IPS-18c (cell line): ENCODE measurements at regions not wholly inside any gene's neighbourhood (a gene's known extent, or its start where the extent isn't known, plus 50 kb on each side); places are given as distances from the start of the nearest gene placed in this dataset.
"Not testable (repeated sequence)": the region's sequence is repeated elsewhere in the genome, so short reads cannot be mapped to it uniquely, and the experiment has no call there.

Experiments used
- H3K4me3 ChIP-seq: 2 replicates; pipeline ENCODE4 v1.7.0; 2013; ENCODE audit warnings: low read depth, mild to moderate bottlenecking, low read length, moderate library complexity; ENCODE audit not compliant: insufficient read depth
- H3K9me3 ChIP-seq: one replicate; pipeline ENCODE4 v1.6.1; 2013; ENCODE audit warnings: mild to moderate bottlenecking, low read length, moderate library complexity; ENCODE audit not compliant: control insufficient read depth, insufficient read depth

DNA sequence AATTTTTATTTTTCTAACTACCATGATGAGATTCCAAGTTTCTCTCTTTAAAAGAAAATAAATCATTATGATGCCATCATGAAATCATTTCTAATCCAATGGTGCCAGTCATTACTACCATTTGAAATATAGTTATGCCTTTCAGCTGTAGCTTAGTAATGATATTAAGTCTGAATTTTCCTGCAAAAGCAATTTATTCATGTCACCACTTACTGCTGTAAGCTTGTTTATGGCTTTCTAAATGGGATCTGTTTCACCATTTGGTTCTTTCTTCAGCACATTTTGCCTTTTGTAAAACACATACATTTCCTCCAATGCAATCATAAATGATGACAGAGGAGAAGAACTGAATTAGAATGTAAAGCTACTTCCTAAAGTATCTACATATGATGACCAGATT lies 130.5 kb downstream of the SEM1 start:
- H3K9me3 ChIP-seq = no peaks in the 10 kb centered on the region

DNA sequence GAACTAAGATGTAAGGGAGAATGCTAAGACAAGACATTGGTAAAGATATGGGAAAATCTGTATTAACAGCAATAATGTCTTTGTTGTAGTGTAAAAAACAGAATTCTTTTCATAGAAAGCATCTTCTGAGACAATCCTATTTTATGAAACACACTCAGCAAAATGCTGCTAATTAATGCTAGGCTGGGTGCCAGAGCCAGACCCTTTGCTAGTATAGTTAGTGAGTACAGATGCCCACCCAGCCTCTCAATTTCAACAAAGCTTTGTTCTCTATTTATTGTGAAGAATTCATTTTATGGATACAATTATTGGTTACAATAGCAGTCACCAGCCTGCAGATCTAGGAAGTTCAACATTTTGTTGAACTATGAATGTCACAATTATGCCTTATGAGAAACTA lies 131.0 kb downstream of the SEM1 start:
- no peak overlapping the region for H3K4me3 ChIP-seq
- no peaks in the 10 kb centered on the region for H3K9me3 ChIP-seq

More for the DNA sequence above, 130.5 kb downstream of the SEM1 start:
- no peak overlapping the region for H3K4me3 ChIP-seq

DNA sequence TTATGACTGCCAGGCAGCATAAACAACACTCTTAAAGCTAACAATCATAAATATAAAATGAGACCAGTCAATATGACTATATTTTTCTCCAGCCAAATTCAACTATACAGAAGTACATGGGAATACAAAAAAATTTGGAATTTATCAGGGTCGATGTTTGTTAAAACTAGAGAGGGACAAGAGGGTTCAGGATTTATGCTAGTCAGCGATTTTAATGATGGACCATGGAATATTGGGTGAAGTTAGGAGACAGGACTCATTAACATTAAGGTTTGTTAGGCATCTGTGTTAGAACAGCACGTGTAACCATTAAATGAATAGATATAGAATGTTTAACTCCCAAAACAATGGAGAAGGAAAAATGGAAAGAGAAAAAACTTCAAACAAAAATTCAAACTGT lies 146.2 kb downstream of the SEM1 start:
- Histone ChIP-seq H3K9me3 (no peaks in the 10 kb centered on the region), H3K4me3 (no peak overlapping the region)

GRCh38 chr7:96562966-96563365 lies 146.7 kb downstream of the SEM1 start:
- Histone ChIP-seq H3K4me3 (no peak overlapping the region), H3K9me3 (no peaks in the 10 kb centered on the region)

DNA sequence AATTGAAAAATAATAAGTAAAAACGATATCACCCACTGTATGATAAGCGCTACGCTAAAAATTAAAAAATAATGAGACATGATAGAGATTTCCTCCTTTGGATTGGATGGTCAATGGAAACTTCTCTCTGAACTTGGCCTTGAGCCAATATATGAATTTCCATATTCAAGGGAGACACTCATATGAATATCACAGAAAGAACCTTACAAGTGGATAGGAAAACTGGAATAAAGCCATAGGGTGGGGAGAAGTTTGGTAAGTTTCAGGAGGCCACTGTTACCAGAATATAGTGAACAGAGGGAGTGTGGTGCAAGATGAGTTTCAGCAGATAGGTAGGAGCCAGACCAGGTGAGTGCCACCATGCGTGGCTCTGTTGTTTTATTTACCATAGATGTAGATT lies 147.2 kb downstream of the SEM1 start:
- H3K4me3 ChIP-seq = no peak overlapping the region
- no peaks in the 10 kb centered on the region for H3K9me3 ChIP-seq

DNA sequence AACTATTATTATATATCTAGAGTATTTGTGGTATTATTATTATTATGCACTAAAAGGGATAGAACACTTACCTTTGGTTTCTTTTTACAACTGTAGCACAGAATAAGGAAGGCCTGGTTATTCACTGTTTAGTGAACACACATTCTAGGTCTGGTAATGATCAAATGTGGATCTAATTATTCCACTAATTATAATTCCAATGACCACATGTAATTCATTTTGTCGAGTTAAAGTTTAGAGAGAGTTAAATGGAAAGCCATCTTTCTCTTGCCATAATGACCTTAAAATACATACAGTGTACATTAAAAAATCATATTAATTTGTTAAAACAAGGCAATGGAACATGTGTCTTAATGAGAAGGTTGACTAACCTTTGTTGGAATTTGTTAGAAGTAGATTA lies 147.8 kb downstream of the SEM1 start:
- Histone ChIP-seq H3K9me3 (no peaks in the 10 kb centered on the region), H3K4me3 (no peak overlapping the region)

- no peaks in the 10 kb centered on the region for H3K9me3 ChIP-seq
- no peak overlapping the region for H3K4me3 ChIP-seq
Measured at GRCh38 chr7:96558530-96558929, 151.1 kb downstream of the SEM1 start.

GRCh38 chr7:96558093-96558492 lies 151.6 kb downstream of the SEM1 start:
- H3K9me3 ChIP-seq = no peaks in the 10 kb centered on the region
- no peak overlapping the region for H3K4me3 ChIP-seq

- not testable (repeated sequence) for H3K4me3 ChIP-seq, H3K9me3 ChIP-seq
Measured at GRCh38 chr7:96557598-96557997, 152.0 kb downstream of the SEM1 start.

GRCh38 chr7:96548664-96549063 lies 161.0 kb downstream of the SEM1 start:
- Histone ChIP-seq H3K9me3 (no peaks in the 10 kb centered on the region), H3K4me3 (no peak overlapping the region)

DNA sequence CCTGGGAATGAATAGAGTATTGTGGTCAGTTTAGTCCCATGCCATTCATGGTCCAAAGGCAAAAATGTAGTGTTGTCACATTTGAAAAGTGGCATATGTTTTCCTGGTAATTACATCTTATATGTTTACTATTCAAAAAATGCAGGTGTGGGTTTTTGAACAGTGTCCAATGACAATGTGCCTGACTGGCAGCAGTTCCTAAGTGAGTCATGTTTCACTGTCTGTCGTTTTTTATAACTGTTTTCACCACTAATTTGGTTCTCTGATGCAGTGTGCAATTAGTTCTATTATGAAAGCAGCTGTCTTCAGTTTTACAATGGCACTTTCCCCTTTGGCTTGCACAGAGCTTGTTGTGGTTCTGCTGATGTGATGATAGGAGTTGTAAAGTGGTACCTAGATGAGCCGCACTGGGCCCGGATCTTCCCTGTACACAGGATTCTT lies 162.3 kb downstream of the SEM1 start:
- no peak overlapping the region for H3K4me3 ChIP-seq
- H3K9me3 ChIP-seq = no peaks in the 10 kb centered on the region

GRCh38 chr7:96546426-96546825 lies 163.2 kb downstream of the SEM1 start:
- Histone ChIP-seq H3K9me3 (no peaks in the 10 kb centered on the region), H3K4me3 (no peak overlapping the region)

DNA sequence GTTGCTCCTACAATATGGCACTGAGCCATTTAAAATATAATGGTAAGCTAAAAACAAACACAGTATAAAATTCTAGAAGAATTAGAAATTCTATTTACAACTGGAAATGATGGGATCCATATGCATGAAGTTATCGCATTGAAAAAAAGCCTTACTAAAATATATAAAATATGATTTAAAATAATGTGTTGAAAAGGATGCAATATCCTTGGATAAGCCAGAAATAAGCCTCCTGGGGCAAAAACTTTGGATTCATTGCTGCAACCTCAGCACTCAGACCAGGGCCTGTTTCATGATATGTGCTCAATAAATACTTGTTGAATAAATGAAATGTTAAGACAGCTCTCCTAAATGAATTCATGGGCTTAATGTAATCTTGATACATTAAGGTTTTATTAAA lies 170.2 kb downstream of the SEM1 start:
- Histone ChIP-seq H3K4me3 (no peak overlapping the region), H3K9me3 (no peaks in the 10 kb centered on the region)

- Histone ChIP-seq H3K9me3 (no peaks in the 10 kb centered on the region), H3K4me3 (no peak overlapping the region)
Measured at GRCh38 chr7:96538632-96539031, 171.0 kb downstream of the SEM1 start.

- H3K9me3 ChIP-seq = no peaks in the 10 kb centered on the region
- no peak overlapping the region for H3K4me3 ChIP-seq
Measured at GRCh38 chr7:96534221-96534620, 175.4 kb downstream of the SEM1 start.

DNA sequence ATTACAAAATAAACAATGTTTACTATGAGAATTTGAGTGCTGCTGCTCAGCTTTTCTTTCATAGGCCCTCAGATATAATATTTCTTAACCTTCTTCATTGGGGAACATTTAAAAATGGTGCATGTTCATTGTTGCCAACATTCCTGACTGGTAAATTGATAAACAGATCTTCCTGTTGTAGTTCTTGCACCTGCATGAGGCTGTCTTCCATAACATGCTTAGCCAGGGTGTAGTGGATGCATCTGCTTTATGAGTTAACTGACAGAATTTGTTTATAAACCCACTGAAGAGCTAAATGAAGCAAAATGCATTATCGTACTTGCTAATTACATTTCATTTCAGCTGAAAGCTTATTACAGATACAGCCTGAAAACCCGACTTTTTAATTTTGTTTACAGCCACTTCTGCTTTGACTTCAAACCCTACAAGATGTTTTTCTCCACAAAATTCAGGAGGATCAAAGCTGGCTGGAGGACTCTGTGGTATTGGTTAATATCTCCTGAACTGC lies 177.2 kb downstream of the SEM1 start:
- H3K4me3 ChIP-seq = no peak overlapping the region
- H3K9me3 ChIP-seq = no peaks in the 10 kb centered on the region

DNA sequence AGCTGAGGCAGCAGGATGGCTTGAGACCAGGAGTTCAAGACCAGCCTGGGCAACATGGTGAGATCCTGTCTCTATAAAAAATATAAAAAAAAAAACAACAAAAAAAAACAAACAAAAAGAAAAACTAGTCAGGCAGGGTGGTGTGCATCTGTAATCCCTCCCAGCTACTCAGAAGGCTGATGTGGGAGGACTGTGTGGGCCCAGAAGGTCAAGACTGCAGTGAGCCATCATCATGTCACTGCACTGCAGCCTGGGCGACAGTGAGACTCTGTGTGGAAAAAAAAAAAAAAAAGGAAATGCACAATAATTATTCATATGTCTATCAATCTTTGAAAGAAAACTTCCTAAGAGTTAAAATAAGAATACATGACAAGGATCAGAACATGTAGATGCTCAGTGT lies 178.3 kb downstream of the SEM1 start:
- Histone ChIP-seq H3K9me3 (no peaks in the 10 kb centered on the region), H3K4me3 (no peak overlapping the region)

- no peaks in the 10 kb centered on the region for H3K9me3 ChIP-seq
- no peak overlapping the region for H3K4me3 ChIP-seq
Measured at GRCh38 chr7:96530786-96531185, 178.9 kb downstream of the SEM1 start.

- no peaks in the 10 kb centered on the region for H3K9me3 ChIP-seq
- H3K4me3 ChIP-seq = no peak overlapping the region
Measured at GRCh38 chr7:96527133-96527827, 182.4 kb downstream of the SEM1 start.
